ENCODE measurements at regions not wholly inside any gene's neighbourhood (a gene's known extent, or its start where the extent isn't known, plus 50 kb on each side); places are given as distances from the start of the nearest gene placed in this dataset.

DNA sequence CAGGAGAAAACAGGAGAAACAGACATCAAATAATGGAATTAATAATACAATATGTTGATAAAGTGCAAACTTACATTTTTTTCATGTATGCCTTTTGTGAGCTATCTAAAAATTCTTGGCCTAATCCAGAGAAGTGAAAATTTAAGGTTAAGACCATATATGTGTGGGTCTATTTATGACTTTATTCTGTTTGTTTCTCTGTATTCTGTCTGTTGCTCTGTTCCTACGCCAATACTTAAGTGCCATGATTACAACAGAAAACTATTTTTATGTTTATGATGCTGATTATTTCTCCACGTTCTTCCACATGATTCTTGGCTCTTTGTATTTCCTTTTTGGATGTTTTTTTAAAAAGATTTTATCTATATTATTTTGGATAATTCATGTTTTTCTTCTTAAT, 109.6 kb upstream of the MAP3K4 start:
- H3K4me1 ChIP-seq (ENCODE audit: control insufficient read depth, insufficient read depth, low read length): no peaks in the 10 kb centered on the region
- H3K4ac ChIP-seq (ENCODE audit: low read depth, low read length): no peak overlapping the region
- BruUV-seq (replicated peaks): no TSS peak
- ChIA-PET CTCF (no interaction called here), POLR2A (ENCODE audit: unreplicated experiment) (no interaction called here)
- no peak overlapping the region for H3K9ac ChIP-seq (ENCODE audit: low read depth, low read length)
- DNase-seq: no peak
- no peak overlapping the region for H2AK5ac ChIP-seq (ENCODE audit: low read depth, low read length)
- intact Hi-C loops (cut with micrococcal nuclease) (no loop called here), in situ Hi-C loops (cut with MboI; ENCODE audit: low sequenced_read_pairs) (no loop called here), dilution Hi-C loops (cut with HindIII; ENCODE audit: low sequenced_read_pairs, unreplicated experiment) (no loop called here)
- H2BK120ac ChIP-seq (ENCODE audit: low read depth, low read length): no peak overlapping the region
- H4K91ac ChIP-seq (ENCODE audit: insufficient read depth, low read depth, low read length): no peak overlapping the region
- no peak overlapping the region for H3K4me3 ChIP-seq (ENCODE audit: insufficient read depth, low read depth, low read length)
- no peaks in the 10 kb centered on the region for H3K79me1 ChIP-seq (ENCODE audit: low read depth in 1 of 2, low read length in 2 of 2)
- no peak overlapping the region for H4K8ac ChIP-seq (ENCODE audit: low read depth in 2 of 2, low read length in 2 of 2)
- H3K27ac ChIP-seq (ENCODE audit: insufficient read depth, low read length): no peak overlapping the region
- no peaks in the 10 kb centered on the region for H3K9me3 ChIP-seq (ENCODE audit: control insufficient read depth, insufficient read depth, low read length)
- WGBS, 2 experiments (ENCODE audit: extremely low coverage in 2 of 2, insufficient read length in 1 of 2): no CpG with 5 or more reads among the region's 2 CpGs
- no peaks in the 10 kb centered on the region for H3K27me3 ChIP-seq (ENCODE audit: control insufficient read depth, insufficient read depth, low read length)
- no peak overlapping the region for H3K14ac ChIP-seq (replicated peaks; ENCODE audit: low read depth, low read length)
- H3K4me2 ChIP-seq (ENCODE audit: low read depth, low read length): no peak overlapping the region
- H2BK20ac ChIP-seq (ENCODE audit: low read depth, low read length): no peak overlapping the region
- no peak overlapping the region for H3K56ac ChIP-seq (ENCODE audit: extremely low read depth, insufficient read depth, low read length)
- H2AFZ ChIP-seq (replicated peaks; ENCODE audit: low read length, poor library complexity): no peak overlapping the region
- no peak for TF ChIP-seq CHD1 (IDR thresholded peaks at IDR 0.05; ENCODE audit: low read depth, low read length)
- no peak for TF ChIP-seq NFE2L2 (IDR thresholded peaks at IDR 0.05; ENCODE audit: low read depth, low read length)
- no peak for TF ChIP-seq RCOR1 (IDR thresholded peaks at IDR 0.05; ENCODE audit: insufficient replicate concordance, low read length)
- no peak for TF ChIP-seq SMC3 (IDR thresholded peaks at IDR 0.05; ENCODE audit: low read depth, low read length)
- TF ChIP-seq RFX5 (IDR thresholded peaks at IDR 0.05; ENCODE audit: low read depth, low read length): no peak
- TF ChIP-seq CEBPB (IDR thresholded peaks at IDR 0.05; ENCODE audit: low read depth, low read length): no peak
- TF ChIP-seq POLR2A (IDR thresholded peaks at IDR 0.05; ENCODE audit: low read depth, low read length): no peak
- no peak for TF ChIP-seq MXI1 (IDR thresholded peaks at IDR 0.05; ENCODE audit: borderline replicate concordance, low read depth, low read length)
- TF ChIP-seq, protein P1, sequence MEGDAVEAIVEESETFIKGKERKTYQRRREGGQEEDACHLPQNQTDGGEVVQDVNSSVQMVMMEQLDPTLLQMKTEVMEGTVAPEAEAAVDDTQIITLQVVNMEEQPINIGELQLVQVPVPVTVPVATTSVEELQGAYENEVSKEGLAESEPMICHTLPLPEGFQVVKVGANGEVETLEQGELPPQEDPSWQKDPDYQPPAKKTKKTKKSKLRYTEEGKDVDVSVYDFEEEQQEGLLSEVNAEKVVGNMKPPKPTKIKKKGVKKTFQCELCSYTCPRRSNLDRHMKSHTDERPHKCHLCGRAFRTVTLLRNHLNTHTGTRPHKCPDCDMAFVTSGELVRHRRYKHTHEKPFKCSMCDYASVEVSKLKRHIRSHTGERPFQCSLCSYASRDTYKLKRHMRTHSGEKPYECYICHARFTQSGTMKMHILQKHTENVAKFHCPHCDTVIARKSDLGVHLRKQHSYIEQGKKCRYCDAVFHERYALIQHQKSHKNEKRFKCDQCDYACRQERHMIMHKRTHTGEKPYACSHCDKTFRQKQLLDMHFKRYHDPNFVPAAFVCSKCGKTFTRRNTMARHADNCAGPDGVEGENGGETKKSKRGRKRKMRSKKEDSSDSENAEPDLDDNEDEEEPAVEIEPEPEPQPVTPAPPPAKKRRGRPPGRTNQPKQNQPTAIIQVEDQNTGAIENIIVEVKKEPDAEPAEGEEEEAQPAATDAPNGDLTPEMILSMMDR (conservative IDR thresholded peaks at IDR 0.05; ENCODE audit: low read depth, low read length): no peak
- no peak for TF ChIP-seq MAFK (IDR thresholded peaks at IDR 0.05; ENCODE audit: low read depth, low read length)
- no peak for TF ChIP-seq BHLHE40 (IDR thresholded peaks at IDR 0.05; ENCODE audit: low read depth, low read length)
- TF ChIP-seq RAD21 (IDR thresholded peaks at IDR 0.05; ENCODE audit: low read length): no peak
- TF ChIP-seq, protein P2, sequence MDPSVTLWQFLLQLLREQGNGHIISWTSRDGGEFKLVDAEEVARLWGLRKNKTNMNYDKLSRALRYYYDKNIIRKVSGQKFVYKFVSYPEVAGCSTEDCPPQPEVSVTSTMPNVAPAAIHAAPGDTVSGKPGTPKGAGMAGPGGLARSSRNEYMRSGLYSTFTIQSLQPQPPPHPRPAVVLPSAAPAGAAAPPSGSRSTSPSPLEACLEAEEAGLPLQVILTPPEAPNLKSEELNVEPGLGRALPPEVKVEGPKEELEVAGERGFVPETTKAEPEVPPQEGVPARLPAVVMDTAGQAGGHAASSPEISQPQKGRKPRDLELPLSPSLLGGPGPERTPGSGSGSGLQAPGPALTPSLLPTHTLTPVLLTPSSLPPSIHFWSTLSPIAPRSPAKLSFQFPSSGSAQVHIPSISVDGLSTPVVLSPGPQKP (IDR thresholded peaks at IDR 0.05; ENCODE audit: borderline replicate concordance, low read depth, low read length): no peak
- TF ChIP-seq, protein P3, sequence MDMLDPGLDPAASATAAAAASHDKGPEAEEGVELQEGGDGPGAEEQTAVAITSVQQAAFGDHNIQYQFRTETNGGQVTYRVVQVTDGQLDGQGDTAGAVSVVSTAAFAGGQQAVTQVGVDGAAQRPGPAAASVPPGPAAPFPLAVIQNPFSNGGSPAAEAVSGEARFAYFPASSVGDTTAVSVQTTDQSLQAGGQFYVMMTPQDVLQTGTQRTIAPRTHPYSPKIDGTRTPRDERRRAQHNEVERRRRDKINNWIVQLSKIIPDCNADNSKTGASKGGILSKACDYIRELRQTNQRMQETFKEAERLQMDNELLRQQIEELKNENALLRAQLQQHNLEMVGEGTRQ (IDR thresholded peaks at IDR 0.05; ENCODE audit: low read depth, low read length): no peak
- TF ChIP-seq MAZ (IDR thresholded peaks at IDR 0.05; ENCODE audit: borderline replicate concordance, low read depth, low read length): no peak
- TF ChIP-seq FOS (IDR thresholded peaks at IDR 0.05; ENCODE audit: low read depth, low read length): no peak
- no peak overlapping the region for H3K18ac ChIP-seq (ENCODE audit: low read depth, low read length)
- no peaks in the 10 kb centered on the region for H3K9me1 ChIP-seq (ENCODE audit: insufficient read depth, low read length)
- H4K20me1 ChIP-seq (ENCODE audit: insufficient read depth, low read length): no peaks in the 10 kb centered on the region
- H3K23ac ChIP-seq (ENCODE audit: low read depth, low read length): no peak overlapping the region
- H2BK15ac ChIP-seq (ENCODE audit: low read depth, low read length): no peak overlapping the region
- H2BK5ac ChIP-seq (ENCODE audit: low read depth, low read length, poor library complexity, severe bottlenecking): no peak overlapping the region
- H2AK9ac ChIP-seq (replicated peaks; ENCODE audit: low read depth, low read length, poor library complexity): no peak overlapping the region
- no peak overlapping the region for H4K5ac ChIP-seq (ENCODE audit: low read depth, low read length)
- no peaks in the 10 kb centered on the region for H3K36me3 ChIP-seq (ENCODE audit: control insufficient read depth, insufficient read depth, low read length)
- no peak for ATAC-seq (ENCODE audit: low read depth)
